ENCODE measurements at regions not wholly inside any gene's neighbourhood (a gene's known extent, or its start where the extent isn't known, plus 50 kb on each side); places are given as distances from the start of the nearest gene placed in this dataset.

- no peak for TF ChIP-seq POLR2A (IDR thresholded peaks at IDR 0.05)
- no peak for TF ChIP-seq CTCF (IDR thresholded peaks at IDR 0.05)
Measured at GRCh38 chrX:88397551-88397950, 349.5 kb upstream of the CPXCR1 start.

Measured in breast epithelium (tissue), 3 donors.